ENCODE measurements at regions not wholly inside any gene's neighbourhood (a gene's known extent, or its start where the extent isn't known, plus 50 kb on each side); places are given as distances from the start of the nearest gene placed in this dataset.
"Not testable (repeated sequence)": the region's sequence is repeated elsewhere in the genome, so short reads cannot be mapped to it uniquely, and the experiment has no call there.

DNA sequence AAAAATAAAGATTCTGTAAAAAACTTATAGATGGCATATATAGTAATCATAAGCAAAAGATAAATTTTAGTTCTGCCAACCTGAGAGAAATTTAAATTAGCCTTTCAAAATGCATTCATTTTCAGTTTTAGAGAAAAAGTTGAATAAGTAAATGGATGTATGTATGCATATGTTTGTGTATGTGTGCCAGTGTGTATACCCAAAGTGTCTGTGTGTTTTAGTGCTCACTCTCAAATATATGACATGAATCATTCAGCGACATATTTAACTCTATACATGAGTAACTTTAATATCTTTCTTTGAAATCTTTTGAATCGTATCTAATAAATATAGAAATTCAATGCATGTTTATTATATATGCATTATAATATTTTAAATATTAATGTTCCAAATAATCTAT is 274.5 kb downstream of the SRGAP2C start:
- TF ChIP-seq, protein P1, sequence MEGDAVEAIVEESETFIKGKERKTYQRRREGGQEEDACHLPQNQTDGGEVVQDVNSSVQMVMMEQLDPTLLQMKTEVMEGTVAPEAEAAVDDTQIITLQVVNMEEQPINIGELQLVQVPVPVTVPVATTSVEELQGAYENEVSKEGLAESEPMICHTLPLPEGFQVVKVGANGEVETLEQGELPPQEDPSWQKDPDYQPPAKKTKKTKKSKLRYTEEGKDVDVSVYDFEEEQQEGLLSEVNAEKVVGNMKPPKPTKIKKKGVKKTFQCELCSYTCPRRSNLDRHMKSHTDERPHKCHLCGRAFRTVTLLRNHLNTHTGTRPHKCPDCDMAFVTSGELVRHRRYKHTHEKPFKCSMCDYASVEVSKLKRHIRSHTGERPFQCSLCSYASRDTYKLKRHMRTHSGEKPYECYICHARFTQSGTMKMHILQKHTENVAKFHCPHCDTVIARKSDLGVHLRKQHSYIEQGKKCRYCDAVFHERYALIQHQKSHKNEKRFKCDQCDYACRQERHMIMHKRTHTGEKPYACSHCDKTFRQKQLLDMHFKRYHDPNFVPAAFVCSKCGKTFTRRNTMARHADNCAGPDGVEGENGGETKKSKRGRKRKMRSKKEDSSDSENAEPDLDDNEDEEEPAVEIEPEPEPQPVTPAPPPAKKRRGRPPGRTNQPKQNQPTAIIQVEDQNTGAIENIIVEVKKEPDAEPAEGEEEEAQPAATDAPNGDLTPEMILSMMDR (IDR thresholded peaks at IDR 0.05; ENCODE audit: low read depth, low read length, missing control alignments): no peak
- no peak overlapping the region for H3K4me3 ChIP-seq (ENCODE audit: low read depth, low read length)
- DNase-seq (ENCODE audit: low read depth): no peak

DNA sequence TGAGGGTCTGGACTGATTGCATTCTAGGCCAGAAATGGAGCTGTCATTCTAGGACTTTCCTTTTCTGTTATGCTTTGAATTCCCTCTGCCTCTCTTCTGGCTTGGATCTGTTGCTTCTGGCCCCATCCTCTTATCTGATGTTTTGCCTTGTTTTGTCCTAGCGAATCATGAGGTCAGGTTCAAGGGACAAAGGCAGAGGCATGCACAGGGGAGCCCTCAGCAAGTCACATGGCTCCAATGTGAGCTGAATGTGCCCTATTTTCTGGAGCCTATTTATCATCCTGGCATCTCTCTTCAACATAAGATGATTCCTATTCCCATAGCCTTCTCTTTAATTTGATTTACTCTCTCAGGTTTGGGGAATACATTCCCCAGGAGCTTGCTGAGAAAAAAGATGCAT is 284.6 kb downstream of the SRGAP2C start:
- DNase-seq (ENCODE audit: low read depth); H3K4me3 ChIP-seq (ENCODE audit: low read depth, low read length): not testable (repeated sequence)

GRCh38 chr1:121470401-121470800 is 285.6 kb downstream of the SRGAP2C start:
- not testable (repeated sequence) for DNase-seq (ENCODE audit: low read depth); H3K4me3 ChIP-seq (ENCODE audit: low read depth, low read length)

- TF ChIP-seq, protein P1 (IDR thresholded peaks at IDR 0.05; ENCODE audit: low read depth, low read length, missing control alignments): no peak
- peak; percentile 7 for DNase-seq (ENCODE audit: low read depth)
- H3K4me3 ChIP-seq (ENCODE audit: low read depth, low read length): no peak overlapping the region
Measured at GRCh38 chr1:121471523-121471922, 286.7 kb downstream of the SRGAP2C start.

DNA sequence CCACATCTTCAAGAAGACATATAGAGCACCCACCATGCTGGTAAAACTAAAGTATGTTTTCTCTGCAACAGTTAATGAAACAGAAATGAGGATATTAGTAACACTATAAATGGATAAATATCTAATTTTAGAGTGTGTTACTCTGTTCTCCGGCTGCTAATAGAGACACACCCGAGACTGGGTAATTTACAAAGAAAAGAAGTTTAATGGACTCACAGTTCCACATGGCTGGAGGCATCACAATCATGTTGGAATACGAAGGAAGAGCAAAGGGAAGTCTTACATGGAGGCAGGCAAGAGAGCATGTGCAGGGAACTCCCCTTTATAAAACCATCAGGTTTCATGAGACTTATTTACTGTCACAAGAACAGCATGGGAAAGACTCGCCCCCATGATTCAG is 287.2 kb downstream of the SRGAP2C start:
- no peak overlapping the region for H3K4me3 ChIP-seq (ENCODE audit: low read depth, low read length)
- TF ChIP-seq, protein P1 (IDR thresholded peaks at IDR 0.05; ENCODE audit: low read depth, low read length, missing control alignments): no peak
- DNase-seq (ENCODE audit: low read depth): no peak

DNA sequence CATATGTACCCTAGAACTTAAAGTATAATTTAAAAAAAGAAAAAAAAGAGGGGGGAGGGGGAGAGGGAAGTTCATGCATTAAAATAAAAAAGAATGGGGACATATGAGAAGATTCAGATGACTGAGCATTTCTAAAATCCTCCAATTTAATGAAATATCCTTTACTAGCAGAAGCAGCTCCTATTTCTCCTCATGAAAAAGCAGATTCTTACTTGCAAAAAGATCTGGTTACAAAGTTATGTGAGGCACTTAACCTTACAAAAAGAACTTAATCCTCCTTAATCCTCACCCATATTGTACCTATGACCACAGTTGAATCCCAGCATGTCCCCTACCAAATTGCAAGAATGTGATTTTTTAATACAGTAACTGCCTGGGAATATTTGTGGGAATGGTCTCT is 298.5 kb downstream of the SRGAP2C start:
- no peak overlapping the region for H3K4me3 ChIP-seq (ENCODE audit: low read depth, low read length)
- TF ChIP-seq, protein P1 (IDR thresholded peaks at IDR 0.05; ENCODE audit: low read depth, low read length, missing control alignments): no peak
- no peak for DNase-seq (ENCODE audit: low read depth)

- DNase-seq (ENCODE audit: low read depth): no peak
- TF ChIP-seq, protein P1 (IDR thresholded peaks at IDR 0.05; ENCODE audit: low read depth, low read length, missing control alignments): no peak
Measured at GRCh38 chr1:121483961-121484424, 299.2 kb downstream of the SRGAP2C start.

GRCh38 chr1:121494796-121495195 is 310.0 kb downstream of the SRGAP2C start:
- H3K4me3 ChIP-seq (ENCODE audit: low read depth, low read length); DNase-seq (ENCODE audit: low read depth): not testable (repeated sequence)

More at GRCh38 chr1:121483961-121484424, 299.2 kb downstream of the SRGAP2C start:
- no peak overlapping the region for H3K4me3 ChIP-seq (ENCODE audit: low read depth, low read length)

GRCh38 chr1:121511455-121511854 is 326.7 kb downstream of the SRGAP2C start:
- not testable (repeated sequence) for DNase-seq (ENCODE audit: low read depth); H3K4me3 ChIP-seq (ENCODE audit: low read depth, low read length)

GRCh38 chr1:121511876-121512275 is 327.1 kb downstream of the SRGAP2C start:
- DNase-seq (ENCODE audit: low read depth); H3K4me3 ChIP-seq (ENCODE audit: low read depth, low read length): not testable (repeated sequence)

All from GM12864 (cell line).